ENCODE measurements at regions not wholly inside any gene's neighbourhood (a gene's known extent, or its start where the extent isn't known, plus 50 kb on each side); places are given as distances from the start of the nearest gene placed in this dataset.

DNA sequence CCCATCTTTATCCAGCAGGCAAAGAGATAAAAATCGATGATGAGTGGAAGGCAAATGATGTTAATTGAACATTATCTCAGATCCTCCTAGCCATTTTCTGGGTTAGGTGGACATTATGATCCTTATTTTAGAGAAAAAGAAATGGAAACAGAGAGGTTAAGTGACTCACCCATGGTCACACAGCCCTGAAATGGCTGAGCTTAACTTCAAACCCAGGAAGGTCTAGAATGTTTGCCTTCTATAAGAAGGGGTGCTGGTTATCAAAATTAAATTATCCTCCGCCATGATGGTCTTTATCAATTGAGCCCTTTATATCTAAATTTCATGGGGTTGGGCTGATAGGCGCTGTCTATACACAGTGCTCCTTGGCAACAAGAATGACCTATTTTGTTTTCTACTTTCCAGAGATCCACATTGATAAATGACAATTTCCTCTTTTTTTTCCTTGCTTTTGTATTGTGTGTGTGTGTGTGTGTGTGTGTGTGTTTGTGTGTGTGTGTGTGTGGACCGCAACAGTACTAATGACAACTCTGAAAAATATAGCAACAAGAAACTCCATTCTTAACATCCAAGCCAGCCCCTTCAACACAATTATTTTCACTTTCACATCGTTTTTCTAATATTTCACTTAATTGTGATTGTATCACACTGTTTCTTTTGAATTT lies 571.9 kb downstream of the VRK1 start:
- H2AFZ ChIP-seq, result no peak overlapping the region
- no peaks in the 10 kb centered on the region for H3K79me2 ChIP-seq
- no peaks in the 10 kb centered on the region for H3K9me3 ChIP-seq (ENCODE audit: control insufficient read depth, low read length)
- H3K4me1 ChIP-seq, result no peaks in the 10 kb centered on the region
- no peak overlapping the region for H3K4me3 ChIP-seq (ENCODE audit: low read depth, low read length)
- no peaks in the 10 kb centered on the region for H3K27me3 ChIP-seq (ENCODE audit: control insufficient read depth, insufficient read depth, low read length)
- no peak overlapping the region for H3K27ac ChIP-seq
- H3K36me3 ChIP-seq (ENCODE audit: control insufficient read depth, insufficient read depth, low read length), result no peaks in the 10 kb centered on the region
- H3K4me2 ChIP-seq (ENCODE audit: low read length), result no peak overlapping the region
- no peak overlapping the region for H3K9ac ChIP-seq
- no peak for TF ChIP-seq CTCF (IDR thresholded peaks at IDR 0.05)

DNA sequence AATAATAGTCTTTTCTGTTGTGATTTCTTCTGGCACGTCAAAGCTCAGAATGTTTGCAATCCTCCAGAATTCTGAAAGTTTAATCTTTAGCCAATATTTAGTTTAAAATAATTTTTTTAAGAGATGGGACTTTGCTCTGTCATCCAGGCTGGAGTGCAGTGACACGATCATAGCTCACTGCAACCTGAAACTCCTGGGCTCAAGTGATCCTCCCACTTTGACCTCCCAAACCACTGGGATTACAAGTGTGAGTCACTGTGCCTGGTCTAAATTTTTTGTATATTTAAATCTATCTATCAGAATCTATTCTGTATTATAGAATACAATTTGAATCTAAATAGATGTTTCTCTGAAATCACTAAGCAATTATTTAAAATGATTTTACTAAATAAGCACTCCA lies 572.7 kb downstream of the VRK1 start:
- Histone ChIP-seq H3K27ac (no peak overlapping the region), H3K79me2 (no peaks in the 10 kb centered on the region), H3K4me2 (ENCODE audit: low read length) (no peak overlapping the region), H3K9me3 (ENCODE audit: control insufficient read depth, low read length) (no peaks in the 10 kb centered on the region), H3K9ac (no peak overlapping the region), H3K36me3 (ENCODE audit: control insufficient read depth, insufficient read depth, low read length) (no peaks in the 10 kb centered on the region), H3K4me3 (ENCODE audit: low read depth, low read length) (no peak overlapping the region), H2AFZ (no peak overlapping the region), H3K27me3 (ENCODE audit: control insufficient read depth, insufficient read depth, low read length) (no peaks in the 10 kb centered on the region), H3K4me1 (no peaks in the 10 kb centered on the region)
- no peak for TF ChIP-seq CTCF (IDR thresholded peaks at IDR 0.05)

GRCh38 chr14:97376310-97376709 lies 579.1 kb downstream of the VRK1 start:
- H3K4me2 ChIP-seq (ENCODE audit: low read length), result no peak overlapping the region
- no peaks in the 10 kb centered on the region for H3K36me3 ChIP-seq (ENCODE audit: control insufficient read depth, insufficient read depth, low read length)
- no peak overlapping the region for H3K4me3 ChIP-seq (ENCODE audit: low read depth, low read length)
- no peaks in the 10 kb centered on the region for H3K27me3 ChIP-seq (ENCODE audit: control insufficient read depth, insufficient read depth, low read length)
- no peaks in the 10 kb centered on the region for H3K4me1 ChIP-seq
- H2AFZ ChIP-seq, result no peak overlapping the region
- no peak for TF ChIP-seq CTCF (IDR thresholded peaks at IDR 0.05)
- no peak overlapping the region for H3K27ac ChIP-seq
- no peaks in the 10 kb centered on the region for H3K9me3 ChIP-seq (ENCODE audit: control insufficient read depth, low read length)
- H3K9ac ChIP-seq, result no peak overlapping the region
- no peaks in the 10 kb centered on the region for H3K79me2 ChIP-seq

DNA sequence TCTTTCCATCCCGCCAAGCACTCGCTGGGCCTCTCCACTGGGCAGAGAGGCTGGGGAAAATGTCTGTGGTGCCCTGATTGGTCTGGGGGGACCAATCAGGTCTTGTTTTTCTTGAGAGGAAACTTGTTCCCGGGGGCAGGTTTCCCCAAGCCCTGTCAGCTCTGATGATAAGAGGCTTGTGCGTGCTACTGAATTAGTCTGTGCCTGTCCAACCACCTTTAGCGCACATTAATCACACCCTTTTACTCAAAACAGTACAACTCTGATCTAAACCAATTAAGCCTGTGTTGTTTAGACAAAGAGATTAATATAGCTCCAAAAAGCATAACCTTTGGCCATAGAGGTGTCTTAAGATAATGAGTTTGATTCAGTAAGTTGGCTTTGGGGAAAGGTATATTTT lies 580.4 kb downstream of the VRK1 start:
- no peaks in the 10 kb centered on the region for H3K4me1 ChIP-seq
- H3K27ac ChIP-seq, result no peak overlapping the region
- H3K36me3 ChIP-seq (ENCODE audit: control insufficient read depth, insufficient read depth, low read length), result no peaks in the 10 kb centered on the region
- no peak overlapping the region for H3K4me3 ChIP-seq (ENCODE audit: low read depth, low read length)
- TF ChIP-seq CTCF (IDR thresholded peaks at IDR 0.05), result no peak
- no peaks in the 10 kb centered on the region for H3K27me3 ChIP-seq (ENCODE audit: control insufficient read depth, insufficient read depth, low read length)
- no peaks in the 10 kb centered on the region for H3K79me2 ChIP-seq
- no peak overlapping the region for H3K9ac ChIP-seq
- H2AFZ ChIP-seq, result no peak overlapping the region
- no peaks in the 10 kb centered on the region for H3K9me3 ChIP-seq (ENCODE audit: control insufficient read depth, low read length)
- H3K4me2 ChIP-seq (ENCODE audit: low read length), result no peak overlapping the region

DNA sequence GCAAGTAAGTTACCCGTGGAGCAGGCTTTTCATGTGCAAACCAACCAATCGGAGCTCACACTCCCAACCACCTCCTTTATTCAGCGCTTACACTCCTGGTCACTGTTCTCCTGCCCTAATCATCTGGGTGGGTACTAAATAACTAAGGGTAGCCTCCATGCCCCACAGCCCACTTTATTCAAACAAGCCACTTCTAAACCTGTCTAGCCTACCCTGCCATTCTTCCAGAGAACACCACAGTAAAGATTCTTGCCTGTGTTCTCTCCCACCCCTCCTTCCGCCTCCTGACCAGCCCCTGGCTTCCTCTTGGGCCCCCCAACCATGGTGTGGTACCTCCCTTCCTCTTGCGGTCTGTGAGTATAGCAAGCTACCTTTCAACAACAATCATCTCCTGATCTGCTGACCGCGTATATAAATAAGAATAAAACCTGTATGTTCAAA lies 581.9 kb downstream of the VRK1 start:
- Histone ChIP-seq H3K9me3 (ENCODE audit: control insufficient read depth, low read length) (no peaks in the 10 kb centered on the region), H2AFZ (no peak overlapping the region), H3K27me3 (ENCODE audit: control insufficient read depth, insufficient read depth, low read length) (no peaks in the 10 kb centered on the region), H3K27ac (no peak overlapping the region), H3K4me2 (ENCODE audit: low read length) (no peak overlapping the region), H3K4me3 (ENCODE audit: low read depth, low read length) (no peak overlapping the region), H3K36me3 (ENCODE audit: control insufficient read depth, insufficient read depth, low read length) (no peaks in the 10 kb centered on the region), H3K79me2 (no peaks in the 10 kb centered on the region), H3K9ac (no peak overlapping the region), H3K4me1 (no peaks in the 10 kb centered on the region)
- no peak for TF ChIP-seq CTCF (IDR thresholded peaks at IDR 0.05)
